ENCODE measurements at regions not wholly inside any gene's neighbourhood (a gene's known extent, or its start where the extent isn't known, plus 50 kb on each side); places are given as distances from the start of the nearest gene placed in this dataset.
"Not testable (repeated sequence)": the region's sequence is repeated elsewhere in the genome, so short reads cannot be mapped to it uniquely, and the experiment has no call there.

- DNase-seq (ENCODE audit: low read depth in 4 of 4, low spot score in 3 of 4): no peak
Observed at GRCh38 chr4:97132435-97132834, 1010.8 kb downstream of the STPG2 start.

DNA sequence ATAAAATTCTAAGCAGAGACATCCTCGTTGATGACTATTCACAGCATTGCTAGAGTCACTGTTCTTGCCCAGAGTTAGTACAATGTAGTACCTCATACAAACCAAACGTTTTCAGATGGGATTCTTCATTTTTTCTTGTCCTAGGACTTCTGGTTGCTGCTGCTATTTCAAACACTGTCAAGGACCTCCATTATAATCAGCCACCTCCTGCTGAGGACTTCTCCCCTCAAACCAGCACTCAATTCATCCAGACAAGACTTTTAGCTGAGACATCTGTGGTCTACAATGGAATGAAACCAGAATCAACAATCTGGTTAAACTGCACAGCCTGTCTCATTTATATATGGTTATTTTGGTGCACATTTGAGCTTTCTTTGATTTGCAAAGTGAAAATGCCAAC lies 1008.8 kb downstream of the STPG2 start:
- no peak for DNase-seq (ENCODE audit: low read depth in 4 of 4, low spot score in 3 of 4)

DNA sequence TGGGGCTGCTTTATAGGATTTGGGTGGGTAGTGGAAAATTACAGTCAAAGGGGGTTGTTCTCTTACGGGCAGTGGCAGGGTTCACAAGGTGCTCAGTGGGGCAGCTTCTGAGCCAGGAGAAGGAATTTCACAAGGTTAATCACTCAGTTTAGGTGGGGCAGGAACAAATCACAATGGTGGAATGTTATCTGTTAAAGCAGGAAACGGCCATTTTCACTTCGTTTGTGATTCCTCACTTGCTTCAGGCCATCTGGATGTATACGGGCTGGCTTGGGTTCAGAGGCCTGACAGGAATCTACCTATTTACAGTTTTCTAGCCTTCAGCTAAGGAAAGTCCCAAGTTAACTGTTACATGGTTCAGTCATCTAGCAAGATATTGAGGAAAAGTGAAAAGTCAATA lies 1003.5 kb downstream of the STPG2 start:
- DNase-seq (ENCODE audit: low read depth in 4 of 4, low spot score in 3 of 4): no peak

DNA sequence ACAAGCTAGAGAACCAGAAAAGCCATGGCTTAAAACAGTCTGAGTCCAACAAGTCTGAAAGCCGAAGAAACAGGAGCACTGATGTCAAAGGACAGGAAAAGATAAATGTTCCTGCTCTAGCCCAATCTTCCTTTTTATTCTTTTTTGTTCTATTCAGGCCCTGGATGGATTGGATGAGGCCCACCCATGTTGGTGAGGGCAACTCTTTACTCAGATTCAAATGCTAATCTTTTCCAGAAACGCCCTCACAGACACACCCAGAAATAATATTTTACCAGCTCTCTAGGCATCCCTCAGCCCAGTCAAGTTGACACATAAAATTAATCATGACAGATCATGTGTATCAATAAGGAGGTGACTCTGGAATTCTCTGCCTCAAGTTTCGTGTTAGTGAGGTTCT lies 1002.7 kb downstream of the STPG2 start:
- no peak for DNase-seq (ENCODE audit: low read depth in 4 of 4, low spot score in 3 of 4)

DNA sequence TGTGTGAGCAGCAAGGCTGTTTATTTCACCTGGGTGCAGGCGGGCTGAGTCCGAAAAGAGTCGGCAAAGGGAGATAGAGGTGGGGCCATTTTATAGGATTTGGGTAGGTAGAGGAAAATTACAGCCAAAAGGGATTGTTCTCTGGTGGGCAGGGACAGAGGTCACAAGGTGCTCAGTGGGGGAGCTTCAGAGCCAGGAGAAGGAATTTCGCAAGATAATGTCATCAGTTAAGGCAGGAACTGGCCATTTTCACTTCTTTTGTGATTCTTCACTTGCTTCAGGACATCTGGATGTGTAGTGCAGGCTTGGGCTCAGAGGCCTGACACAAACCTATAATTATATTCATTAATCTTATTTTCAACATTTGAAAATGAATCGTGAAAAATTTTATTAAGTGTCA lies 1001.9 kb downstream of the STPG2 start:
- not testable (repeated sequence) for DNase-seq (ENCODE audit: low read depth in 4 of 4, low spot score in 3 of 4)

- no peak for DNase-seq (ENCODE audit: low read depth in 4 of 4, low spot score in 3 of 4)
Observed at GRCh38 chr4:97142410-97142809, 1000.9 kb downstream of the STPG2 start.

- DNase-seq (ENCODE audit: low read depth in 4 of 4, low spot score in 3 of 4): no peak
Observed at GRCh38 chr4:97142893-97143292, 1000.4 kb downstream of the STPG2 start.

DNA sequence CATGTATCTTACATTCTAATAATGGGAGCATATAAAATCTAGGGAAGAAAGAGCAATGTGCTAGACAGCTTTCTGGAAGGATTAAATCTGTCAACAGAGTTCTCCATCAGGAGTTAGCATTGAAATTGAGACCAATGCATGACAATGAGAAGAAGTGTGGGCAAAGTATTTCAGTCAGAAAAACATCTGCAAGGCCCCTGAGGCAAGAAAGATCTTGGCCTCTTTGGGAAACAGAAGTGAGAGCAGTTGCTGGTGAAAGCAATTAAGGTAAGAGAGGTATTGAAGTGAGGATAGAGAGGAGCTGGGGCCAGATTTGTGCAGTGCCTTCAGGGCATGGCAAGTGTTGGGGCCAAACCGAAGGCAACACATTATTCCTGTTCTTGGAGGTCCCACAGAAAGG lies 999.1 kb downstream of the STPG2 start:
- no peak for DNase-seq (ENCODE audit: low read depth in 4 of 4, low spot score in 3 of 4)

- no peak for DNase-seq (ENCODE audit: low read depth in 4 of 4, low spot score in 3 of 4)
Observed at GRCh38 chr4:97150966-97151365, 992.3 kb downstream of the STPG2 start.

DNA sequence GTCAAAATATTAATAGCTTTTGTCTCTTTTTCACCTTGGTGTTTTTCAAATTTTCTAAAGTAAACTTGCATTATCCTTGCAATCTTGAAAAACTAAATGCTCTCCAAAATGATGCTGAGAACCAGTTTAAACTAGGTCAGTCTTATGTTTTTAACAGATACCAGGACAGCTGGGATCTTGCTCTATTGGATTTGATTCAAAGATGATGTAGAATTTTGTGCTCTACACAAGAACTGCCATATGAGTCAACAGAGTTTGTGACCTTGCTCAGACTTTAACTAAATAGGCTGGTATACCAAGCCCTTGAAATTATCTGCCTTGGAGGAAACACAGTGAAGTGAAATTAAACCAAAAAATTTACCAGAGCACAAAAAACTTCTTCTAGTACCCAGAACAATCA lies 991.1 kb downstream of the STPG2 start:
- DNase-seq (ENCODE audit: low read depth in 4 of 4, low spot score in 3 of 4): no peak

- DNase-seq (ENCODE audit: low read depth in 4 of 4, low spot score in 3 of 4): peak; percentile 3 to 29 (median 17)
Observed at GRCh38 chr4:97153042-97153441, 990.2 kb downstream of the STPG2 start.

DNA sequence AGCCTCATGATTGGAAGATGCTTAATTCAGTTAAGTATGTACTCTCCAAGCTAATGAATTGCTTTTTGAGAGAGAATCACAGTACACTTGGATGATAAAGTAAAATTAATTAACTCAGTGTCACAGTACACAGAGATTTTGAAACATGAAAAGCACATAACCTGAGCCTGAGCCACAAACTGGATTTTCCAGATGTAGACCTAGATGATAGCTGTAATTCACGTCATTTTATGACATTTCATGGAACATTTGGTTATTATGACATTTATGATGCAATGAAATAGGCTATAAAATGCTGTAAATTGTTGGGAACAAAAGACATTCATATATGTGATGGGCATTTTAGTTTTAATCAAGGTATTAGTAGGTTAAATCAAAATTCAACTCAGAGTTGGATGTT lies 983.7 kb downstream of the STPG2 start:
- no peak for DNase-seq (ENCODE audit: low read depth in 4 of 4, low spot score in 3 of 4)

DNA sequence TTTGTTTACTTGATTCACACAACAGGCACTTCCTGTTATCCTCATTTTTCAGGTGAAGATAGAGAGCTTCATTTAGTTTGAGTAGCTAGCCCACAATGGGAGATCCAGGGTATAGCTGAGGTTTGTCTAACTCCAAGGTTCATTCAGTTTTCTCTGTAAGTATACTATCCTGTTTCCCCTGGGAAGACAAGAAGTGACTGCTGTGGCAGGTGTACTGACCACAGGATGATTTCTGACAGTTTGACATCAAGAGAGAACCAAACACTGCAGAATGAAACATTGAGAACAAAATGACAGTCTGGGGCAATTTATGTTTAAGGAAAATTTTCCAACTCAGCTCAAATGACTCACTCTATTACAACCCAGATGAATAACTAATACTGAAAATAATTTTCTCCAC lies 958.0 kb downstream of the STPG2 start:
- DNase-seq (ENCODE audit: low read depth in 4 of 4, low spot score in 3 of 4): no peak

DNA sequence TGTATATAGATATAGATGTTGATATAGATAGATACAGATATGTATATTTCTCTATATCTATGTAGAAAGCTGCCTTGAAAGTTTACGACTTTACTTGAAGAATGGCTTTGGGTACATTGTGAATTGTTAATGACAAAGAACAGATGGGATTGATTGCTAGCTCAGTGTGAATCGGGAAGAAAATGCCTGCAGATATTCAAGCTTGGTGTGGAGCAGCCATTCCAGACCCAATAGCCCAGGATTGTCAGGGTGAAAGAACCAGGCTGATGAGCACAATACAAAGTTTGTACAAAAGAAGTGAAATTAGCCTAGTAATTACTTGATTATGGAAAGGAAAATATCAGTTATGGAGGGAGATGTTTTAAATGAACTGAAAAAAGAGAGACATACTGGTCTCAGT lies 946.2 kb downstream of the STPG2 start:
- DNase-seq (ENCODE audit: low read depth in 4 of 4, low spot score in 3 of 4): no peak

GRCh38 chr4:97208749-97209148 lies 934.5 kb downstream of the STPG2 start:
- DNase-seq (ENCODE audit: low read depth in 4 of 4, low spot score in 3 of 4): no peak

- no peak for DNase-seq (ENCODE audit: low read depth in 4 of 4, low spot score in 3 of 4)
Observed at GRCh38 chr4:97215409-97215941, 927.8 kb downstream of the STPG2 start.

DNA sequence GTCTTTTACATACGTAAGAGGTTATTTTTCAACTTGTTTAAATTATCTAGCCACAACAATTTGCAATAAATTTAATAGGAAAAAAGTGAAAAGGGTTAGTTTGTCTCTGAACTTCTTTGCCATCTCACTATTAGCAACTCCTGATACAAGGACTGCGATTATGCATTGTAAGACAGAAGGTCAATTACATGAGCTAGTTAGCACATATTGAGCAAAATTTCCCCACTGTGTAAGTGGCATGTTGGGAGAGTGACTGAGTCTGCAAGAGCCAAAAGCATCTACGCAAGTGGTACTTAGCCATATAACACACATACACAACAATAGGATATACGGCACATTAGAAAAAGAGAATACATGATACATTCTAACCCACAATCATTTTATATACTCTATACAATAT lies 927.2 kb downstream of the STPG2 start:
- DNase-seq (ENCODE audit: low read depth in 4 of 4, low spot score in 3 of 4): no peak

GRCh38 chr4:97235521-97235920 lies 907.8 kb downstream of the STPG2 start:
- DNase-seq (ENCODE audit: low read depth in 4 of 4, low spot score in 3 of 4): no peak

DNA sequence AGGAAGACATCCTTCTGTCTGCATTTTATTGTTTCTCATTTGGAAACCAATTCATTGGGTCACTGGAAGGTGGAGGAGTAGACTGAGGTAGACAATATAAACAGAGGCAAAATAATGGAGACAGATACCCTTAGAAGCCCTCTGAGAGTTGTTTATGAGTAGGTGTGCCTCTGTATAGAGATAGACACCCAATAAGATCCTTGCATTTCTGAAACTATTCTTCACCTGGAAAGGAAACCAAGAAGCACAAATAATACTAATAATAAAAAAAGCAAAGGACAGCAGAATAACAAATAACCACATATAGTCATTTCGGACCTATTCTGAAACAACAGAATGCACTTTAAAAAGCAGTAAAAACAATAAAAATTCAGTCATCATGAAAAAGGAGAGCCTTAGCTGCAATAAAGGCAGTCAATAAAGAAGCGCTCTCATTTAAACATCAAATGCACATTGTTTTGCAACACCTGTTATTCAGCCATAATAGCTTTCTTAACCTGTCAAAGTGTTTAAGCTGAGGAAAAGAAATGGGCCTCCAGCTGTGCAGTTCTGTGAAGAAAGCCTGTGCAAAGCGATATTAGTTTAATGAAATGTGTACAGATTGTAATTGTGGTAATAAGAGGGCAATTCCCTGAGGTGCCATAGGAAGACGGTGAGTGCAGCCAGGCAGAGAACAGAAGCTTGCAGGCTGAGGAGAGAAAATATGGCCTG lies 904.2 kb downstream of the STPG2 start:
- DNase-seq (ENCODE audit: low read depth in 4 of 4, low spot score in 3 of 4): no peak

DNA sequence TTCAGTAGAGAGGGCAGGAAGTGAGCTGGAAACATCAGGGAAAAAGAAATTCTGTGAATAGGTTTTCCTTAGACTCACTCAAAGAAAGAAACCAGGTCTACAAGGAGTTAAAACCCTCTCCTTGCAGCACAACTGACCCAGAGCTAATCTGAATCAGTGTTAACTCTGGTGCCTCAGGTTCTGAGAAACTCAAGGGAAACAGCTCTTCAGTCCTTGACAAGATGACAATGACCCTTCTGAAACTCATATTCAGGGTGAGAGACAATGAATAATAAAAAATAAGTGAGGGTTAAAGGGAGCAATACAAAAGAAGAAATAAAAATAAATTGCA lies 903.6 kb downstream of the STPG2 start:
- no peak for DNase-seq (ENCODE audit: low read depth in 4 of 4, low spot score in 3 of 4)

DNA sequence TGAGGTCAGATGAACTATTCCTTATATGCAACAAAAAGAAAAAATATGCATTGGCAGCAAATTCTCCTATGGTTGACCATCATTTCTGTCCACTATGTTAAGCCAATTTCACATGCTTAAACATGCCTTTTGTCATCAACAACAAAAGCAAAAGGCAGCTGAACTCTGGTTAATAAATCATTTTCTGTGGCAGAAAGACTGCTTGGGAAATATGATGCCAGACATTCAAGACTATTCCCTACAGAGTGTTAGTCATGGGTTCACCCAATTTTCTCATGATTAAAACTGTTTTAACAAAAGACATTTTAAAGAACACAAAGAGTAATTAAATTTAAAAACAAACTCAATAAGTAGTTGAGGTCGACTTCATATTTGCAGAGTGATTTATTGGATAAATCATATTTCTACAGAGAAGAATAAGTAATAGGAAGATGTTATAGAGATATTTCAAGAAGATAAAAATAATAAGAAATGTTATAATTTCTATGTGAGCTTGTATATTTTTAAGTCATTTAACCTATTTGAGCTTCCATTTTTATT lies 890.6 kb downstream of the STPG2 start:
- DNase-seq (ENCODE audit: low read depth in 4 of 4, low spot score in 3 of 4): no peak

DNA sequence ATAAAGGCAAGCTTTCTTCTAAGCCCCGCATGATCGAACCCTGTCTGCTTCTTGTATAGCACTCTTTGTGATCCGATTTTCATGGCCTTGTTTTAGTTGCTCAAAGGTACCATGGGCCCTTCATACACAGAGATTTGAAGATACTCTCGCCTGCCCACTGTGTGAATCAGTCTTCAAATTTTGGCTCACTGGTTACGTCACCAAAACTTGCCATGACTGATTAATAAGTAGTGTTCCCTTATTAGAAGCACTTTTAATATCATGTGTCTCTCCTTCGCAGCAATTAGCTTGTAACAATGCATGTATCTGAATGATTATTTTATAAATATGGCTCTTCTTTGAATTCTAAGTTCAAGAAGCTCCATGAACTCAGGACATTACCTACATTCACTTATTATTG lies 880.5 kb downstream of the STPG2 start:
- DNase-seq (ENCODE audit: low read depth in 4 of 4, low spot score in 3 of 4): no peak

DNA sequence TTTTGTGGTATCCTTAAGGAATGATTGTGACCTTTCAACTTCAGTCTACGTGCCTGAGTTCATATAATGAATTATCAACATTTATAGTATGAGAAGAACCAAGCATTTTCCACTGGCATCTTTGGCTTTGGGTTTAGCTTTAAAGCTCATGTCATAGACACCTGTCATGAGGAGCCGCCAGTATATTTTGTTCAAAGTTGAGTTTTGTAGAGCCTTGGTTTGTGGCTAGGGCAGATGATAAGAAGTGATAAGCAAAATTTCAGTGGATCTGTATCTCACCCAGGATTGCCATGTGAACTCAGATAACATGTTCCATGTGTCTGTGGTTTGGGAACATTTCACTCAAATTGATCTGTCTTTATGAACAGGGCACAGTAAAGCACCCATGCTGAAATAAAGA lies 873.2 kb downstream of the STPG2 start:
- DNase-seq (ENCODE audit: low read depth in 4 of 4, low spot score in 3 of 4): no peak

All from left renal pelvis (tissue), 4 donors.